GM12874 (cell line): ENCODE measurements at regions not wholly inside any gene's neighbourhood (a gene's known extent, or its start where the extent isn't known, plus 50 kb on each side); places are given as distances from the start of the nearest gene placed in this dataset.

Experiments
- TF ChIP-seq, protein P1 (sequence below): IDR thresholded peaks from 2 replicates; pipeline ENCODE4 v1.5.1; 2011; ENCODE audit warnings: low read depth, mild to moderate bottlenecking, control low read depth, low read length, moderate library complexity; ENCODE audit not compliant: insufficient read depth

DNA sequence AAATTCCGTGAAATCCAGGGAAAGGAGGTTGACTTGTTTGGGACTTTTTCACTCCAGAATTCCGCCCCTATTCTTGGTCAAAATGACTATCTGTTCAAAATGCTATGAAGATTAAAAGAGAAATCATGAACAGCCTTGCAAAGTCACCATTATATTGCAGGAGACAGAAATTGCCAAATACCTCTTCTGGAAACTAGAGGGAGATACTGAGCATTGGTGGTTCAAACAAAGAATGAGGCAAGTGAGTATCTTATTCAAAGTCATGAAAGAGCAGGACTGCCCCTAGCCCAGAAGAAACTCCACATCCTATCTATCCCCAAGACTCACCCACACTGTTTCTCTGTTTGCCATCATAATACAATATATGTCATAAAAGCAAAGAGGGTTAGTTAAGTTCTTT, 862.3 kb upstream of the POU3F3 start:
- TF ChIP-seq, protein P1, sequence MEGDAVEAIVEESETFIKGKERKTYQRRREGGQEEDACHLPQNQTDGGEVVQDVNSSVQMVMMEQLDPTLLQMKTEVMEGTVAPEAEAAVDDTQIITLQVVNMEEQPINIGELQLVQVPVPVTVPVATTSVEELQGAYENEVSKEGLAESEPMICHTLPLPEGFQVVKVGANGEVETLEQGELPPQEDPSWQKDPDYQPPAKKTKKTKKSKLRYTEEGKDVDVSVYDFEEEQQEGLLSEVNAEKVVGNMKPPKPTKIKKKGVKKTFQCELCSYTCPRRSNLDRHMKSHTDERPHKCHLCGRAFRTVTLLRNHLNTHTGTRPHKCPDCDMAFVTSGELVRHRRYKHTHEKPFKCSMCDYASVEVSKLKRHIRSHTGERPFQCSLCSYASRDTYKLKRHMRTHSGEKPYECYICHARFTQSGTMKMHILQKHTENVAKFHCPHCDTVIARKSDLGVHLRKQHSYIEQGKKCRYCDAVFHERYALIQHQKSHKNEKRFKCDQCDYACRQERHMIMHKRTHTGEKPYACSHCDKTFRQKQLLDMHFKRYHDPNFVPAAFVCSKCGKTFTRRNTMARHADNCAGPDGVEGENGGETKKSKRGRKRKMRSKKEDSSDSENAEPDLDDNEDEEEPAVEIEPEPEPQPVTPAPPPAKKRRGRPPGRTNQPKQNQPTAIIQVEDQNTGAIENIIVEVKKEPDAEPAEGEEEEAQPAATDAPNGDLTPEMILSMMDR = no peak

DNA sequence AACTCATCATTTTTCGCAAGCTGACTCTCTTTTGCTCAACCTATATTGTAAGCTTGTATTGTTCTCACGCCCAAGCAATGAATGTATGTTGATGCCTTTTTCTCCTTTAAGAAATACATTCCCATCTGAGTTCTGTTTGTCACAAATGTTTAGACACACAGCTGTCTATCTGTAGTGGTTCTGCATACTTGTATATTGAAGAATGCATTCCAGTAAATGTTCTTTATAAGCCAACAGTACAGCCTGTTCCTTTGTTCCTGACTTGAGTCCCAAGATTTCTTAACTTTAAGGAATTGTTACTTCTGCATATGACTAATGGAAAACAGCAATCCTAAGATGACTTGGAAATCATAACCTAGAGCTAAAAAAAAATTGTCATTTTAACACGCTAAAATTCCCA, 849.1 kb upstream of the POU3F3 start:
- TF ChIP-seq, protein P1 = no peak

DNA sequence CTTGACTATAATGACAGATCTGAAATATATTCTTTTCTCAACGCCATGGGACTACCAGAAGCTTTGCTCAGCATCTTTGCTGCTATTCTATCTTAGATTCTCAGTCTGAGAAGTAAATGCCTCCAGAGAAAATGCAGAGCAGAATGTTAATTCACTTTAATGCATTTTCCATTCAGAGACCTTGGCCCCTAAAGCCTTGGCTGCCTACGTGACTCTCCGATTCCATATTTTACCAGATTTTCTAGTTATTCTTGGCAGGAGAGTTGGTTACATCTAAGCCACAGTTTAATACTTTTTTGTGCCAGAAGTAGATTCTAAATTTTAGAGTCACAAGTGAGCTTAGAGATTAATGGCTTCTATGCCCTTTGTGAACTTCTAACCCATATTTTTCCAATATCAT, 837.1 kb upstream of the POU3F3 start:
- TF ChIP-seq, protein P1 = no peak

DNA sequence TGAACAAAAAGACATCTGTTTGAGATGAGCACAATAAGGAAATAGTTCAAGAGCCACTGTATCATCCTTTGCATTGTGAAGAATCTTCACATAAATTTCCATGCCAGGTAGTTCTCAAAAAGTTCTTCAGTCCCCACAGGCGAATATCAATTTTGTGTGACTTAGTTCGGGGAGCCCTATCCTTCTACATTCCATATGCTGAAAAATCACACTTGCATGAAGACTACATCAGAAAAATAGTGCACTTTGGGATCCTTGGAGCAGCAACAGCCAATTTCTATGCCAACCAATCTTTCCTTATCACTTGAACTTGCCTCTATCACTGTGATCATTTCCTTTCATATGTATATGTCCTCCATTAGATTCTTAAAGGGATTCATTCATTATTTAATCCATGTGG, 830.6 kb upstream of the POU3F3 start:
- TF ChIP-seq, protein P1 = no peak

DNA sequence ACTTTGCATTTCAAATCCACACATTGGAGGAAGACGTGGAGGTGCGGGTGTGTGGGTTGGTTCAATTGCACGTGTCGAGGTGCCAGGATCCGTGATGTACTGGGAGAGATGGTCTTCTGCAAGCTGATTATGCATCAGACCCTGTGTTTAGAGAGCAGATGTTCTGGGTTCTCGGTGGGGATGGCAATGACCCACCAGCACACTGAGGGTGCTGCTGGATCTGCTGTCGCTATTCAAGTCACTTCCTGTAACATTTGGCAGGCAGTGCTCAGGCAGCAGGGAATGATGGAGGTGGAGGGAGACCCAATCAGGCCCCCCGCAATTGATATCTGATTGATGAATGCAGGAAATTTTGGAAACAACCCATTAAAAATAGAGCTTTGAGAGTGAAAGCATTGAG, 830.1 kb upstream of the POU3F3 start:
- TF ChIP-seq, protein P1 = no peak

DNA sequence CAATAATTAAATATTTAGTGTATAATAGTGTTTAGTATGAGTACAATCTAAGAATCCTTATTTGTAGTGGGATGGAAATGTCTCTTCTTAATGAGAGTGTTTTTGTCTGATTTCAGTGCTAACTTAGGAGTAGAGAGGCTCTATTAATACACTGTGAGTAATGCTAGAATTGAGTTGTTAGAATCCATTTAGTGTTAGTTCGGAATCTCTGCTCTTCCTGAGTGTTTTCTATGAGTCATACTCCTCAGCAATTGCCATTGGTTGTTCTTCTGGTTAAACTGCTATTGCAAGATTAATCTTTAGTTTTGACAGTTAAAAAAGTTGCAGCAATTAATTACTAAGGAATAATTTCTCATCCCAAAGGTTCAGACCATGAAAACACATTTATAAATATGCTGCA, 828.6 kb upstream of the POU3F3 start:
- TF ChIP-seq, protein P1 = no peak

DNA sequence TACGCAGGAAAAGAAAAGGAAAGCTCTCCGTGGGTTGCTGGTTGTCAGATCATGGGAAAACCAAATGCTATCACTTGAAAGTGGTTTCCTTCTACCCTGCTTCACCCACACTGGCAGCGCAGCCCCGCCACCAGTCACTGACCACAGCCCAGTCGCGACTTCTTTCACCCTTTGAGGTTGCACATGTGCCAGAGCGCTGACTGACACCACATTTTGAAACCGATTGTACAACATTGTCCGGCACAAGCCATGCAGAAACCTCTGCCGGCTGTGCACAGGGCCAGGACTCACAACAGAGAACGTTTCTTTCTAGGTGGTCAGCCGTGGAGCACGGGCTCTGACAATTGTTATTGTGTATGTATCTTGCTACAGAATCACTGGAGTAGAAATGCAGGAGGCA, 827.2 kb upstream of the POU3F3 start:
- TF ChIP-seq, protein P1 = no peak

DNA sequence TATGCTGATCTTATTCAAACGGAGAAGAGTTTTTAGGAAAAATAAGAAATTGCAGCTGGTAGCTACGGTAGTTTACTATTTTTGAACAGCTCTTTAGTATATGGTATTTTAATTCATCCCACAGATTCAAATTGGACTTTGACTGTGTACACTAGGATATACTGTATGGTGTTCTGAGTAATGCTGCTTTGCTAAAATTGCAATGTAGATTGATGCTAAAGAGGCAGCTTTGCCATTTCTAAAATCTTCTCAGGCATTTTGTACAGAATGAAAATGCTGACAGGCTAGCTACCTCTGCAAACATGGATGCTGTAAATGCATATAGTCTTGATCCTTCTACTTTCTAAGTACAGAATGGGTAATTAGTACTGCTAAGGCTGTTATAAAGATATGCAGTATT, 826.6 kb upstream of the POU3F3 start:
- TF ChIP-seq, protein P1 = no peak
